ENCODE measurements at regions not wholly inside any gene's neighbourhood (a gene's known extent, or its start where the extent isn't known, plus 50 kb on each side); places are given as distances from the start of the nearest gene placed in this dataset.

- ChIA-PET POLR2A (no interaction called here), CTCF (no interaction called here)
- no peak for TF ChIP-seq CTCF (IDR thresholded peaks at IDR 0.05; ENCODE audit: insufficient read depth, low read length, missing control alignments)
- no peak overlapping the region for H3K4me3 ChIP-seq (ENCODE audit: low read depth, low read length)
- DNase-seq (ENCODE audit: low read depth, low spot score), result no peak
Observed at GRCh38 chr2:195001924-195002323, 655.1 kb upstream of the SLC39A10 start.

- POLR2A ChIA-PET, result no interaction called here
- no peak for TF ChIP-seq CTCF (IDR thresholded peaks at IDR 0.05; ENCODE audit: insufficient read depth, low read length, missing control alignments)
- DNase-seq (ENCODE audit: low read depth, low spot score), result no peak
- CTCF ChIA-PET, result no interaction called here
- H3K4me3 ChIP-seq (ENCODE audit: low read depth, low read length), result no peak overlapping the region
Observed at GRCh38 chr2:194999771-195000170, 657.3 kb upstream of the SLC39A10 start.

GRCh38 chr2:194992648-194993047 is 664.4 kb upstream of the SLC39A10 start:
- DNase-seq (ENCODE audit: low read depth, low spot score), result no peak
- TF ChIP-seq CTCF (IDR thresholded peaks at IDR 0.05; ENCODE audit: insufficient read depth, low read length, missing control alignments), result no peak
- ChIA-PET CTCF (no interaction called here), POLR2A (no interaction called here)
- no peak overlapping the region for H3K4me3 ChIP-seq (ENCODE audit: low read depth, low read length)

- TF ChIP-seq CTCF (IDR thresholded peaks at IDR 0.05; ENCODE audit: insufficient read depth, low read length, missing control alignments), result no peak
- POLR2A ChIA-PET, result interaction anchor here (0.7 kb wide), 1 partner anchor 17 kb away, joined by 3 read pairs; no protein-coding TSS in a partner anchor
Observed at GRCh38 chr2:194985258-194985657, 671.8 kb upstream of the SLC39A10 start.

GRCh38 chr2:194962254-194962653 is 694.8 kb upstream of the SLC39A10 start:
- no peak overlapping the region for H3K4me3 ChIP-seq (ENCODE audit: low read depth, low read length)
- no peak for DNase-seq (ENCODE audit: low read depth, low spot score)
- no peak for TF ChIP-seq CTCF (IDR thresholded peaks at IDR 0.05; ENCODE audit: insufficient read depth, low read length, missing control alignments)
- ChIA-PET CTCF (no interaction called here), POLR2A (no interaction called here)

More at GRCh38 chr2:194985258-194985657, 671.8 kb upstream of the SLC39A10 start:
- CTCF ChIA-PET, result no interaction called here
- no peak overlapping the region for H3K4me3 ChIP-seq (ENCODE audit: low read depth, low read length)
- no peak for DNase-seq (ENCODE audit: low read depth, low spot score)

GRCh38 chr2:194954218-194954617 is 702.8 kb upstream of the SLC39A10 start:
- ChIA-PET CTCF (no interaction called here), POLR2A (no interaction called here)
- DNase-seq (ENCODE audit: low read depth, low spot score), result no peak
- no peak overlapping the region for H3K4me3 ChIP-seq (ENCODE audit: low read depth, low read length)
- no peak for TF ChIP-seq CTCF (IDR thresholded peaks at IDR 0.05; ENCODE audit: insufficient read depth, low read length, missing control alignments)

Measured in AG04449 (cell line).